Vagina (tissue), 2 donors: ENCODE measurements at regions not wholly inside any gene's neighbourhood (a gene's known extent, or its start where the extent isn't known, plus 50 kb on each side); places are given as distances from the start of the nearest gene placed in this dataset.

ENCODE experiments used
- CTCF ChIP-seq, 3 experiments: fragments of 450-650 bp in 2 of 3; fragments of 200-600 bp in 1 of 3; sonication (generic) in 1 of 3; IDR thresholded peaks; one replicate each; pipeline ENCODE4 v1.5.1; 2017 to 2019; ENCODE audit warnings: antibody characterized with exemption in 3 of 3, mild to moderate bottlenecking in 2 of 3, moderate library complexity in 2 of 3
- POLR2A ChIP-seq, 2 donors: fragments of 450-650 bp; IDR thresholded peaks; one replicate each; pipeline ENCODE4 v1.6.1; 2017; ENCODE audit warnings: antibody characterized with exemption in 2 of 2, mild to moderate bottlenecking in 2 of 2, moderate library complexity in 2 of 2

- TF ChIP-seq CTCF (IDR thresholded peaks at IDR 0.05) (no peak), POLR2A (IDR thresholded peaks at IDR 0.05) (no peak)
These were observed 1209.3 kb upstream of the FAM98A start for GRCh38 chr2:34808426-34808825.
